NCI-H345 treated with DMSO at 0.1 percent for 48 hours (cell line): ENCODE measurements at regions not wholly inside any gene's neighbourhood (a gene's known extent, or its start where the extent isn't known, plus 50 kb on each side); places are given as distances from the start of the nearest gene placed in this dataset.
A peak's percentile ranks its signal among the peaks of the same experiment; 100 is the strongest.
"Not testable (repeated sequence)": the region's sequence is repeated elsewhere in the genome, so short reads cannot be mapped to it uniquely, and the experiment has no call there.

ENCODE experiments used
- DNase-seq: peaks from one replicate; lab custom pipeline; 2025; ENCODE audit not compliant: unreplicated experiment; lab: John Stamatoyannopoulos, UW

- DNase-seq, result no peak
Observed at GRCh38 chr1:168490306-168490705, 53.5 kb downstream of the XCL2 start.

- no peak for DNase-seq
Observed at GRCh38 chr1:168488138-168488537, 55.7 kb downstream of the XCL2 start.

GRCh38 chr1:168486820-168487219 lies 57.0 kb downstream of the XCL2 start:
- DNase-seq, result not testable (repeated sequence)

- no peak for DNase-seq
Observed at GRCh38 chr1:168485048-168485447, 58.7 kb downstream of the XCL2 start.

- no peak for DNase-seq
Observed at GRCh38 chr1:168484083-168484482, 59.7 kb downstream of the XCL2 start.

- DNase-seq, result no peak
Observed at GRCh38 chr1:168483539-168483938, 60.3 kb downstream of the XCL2 start.

- no peak for DNase-seq
Observed at GRCh38 chr1:168482106-168482505, 61.7 kb downstream of the XCL2 start.

GRCh38 chr1:168481586-168481985 lies 62.2 kb downstream of the XCL2 start:
- no peak for DNase-seq

GRCh38 chr1:168480997-168481396 lies 62.8 kb downstream of the XCL2 start:
- DNase-seq, result no peak

GRCh38 chr1:168477792-168478191 lies 66.0 kb downstream of the XCL2 start:
- no peak for DNase-seq

GRCh38 chr1:168476588-168477385 lies 67.0 kb downstream of the XCL2 start:
- DNase-seq, result peak; percentile 12

GRCh38 chr1:168474322-168474721 lies 69.5 kb downstream of the XCL2 start:
- DNase-seq, result no peak

GRCh38 chr1:168473126-168473525 lies 70.7 kb downstream of the XCL2 start:
- no peak for DNase-seq

- no peak for DNase-seq
Observed at GRCh38 chr1:168472223-168472622, 71.6 kb downstream of the XCL2 start.

GRCh38 chr1:168470901-168471431 lies 72.8 kb downstream of the XCL2 start:
- no peak for DNase-seq

- no peak for DNase-seq
Observed at GRCh38 chr1:168469690-168470089, 74.1 kb downstream of the XCL2 start.

GRCh38 chr1:168468822-168469221 lies 75.0 kb downstream of the XCL2 start:
- no peak for DNase-seq

GRCh38 chr1:168468042-168468809 lies 75.6 kb downstream of the XCL2 start:
- no peak for DNase-seq

- no peak for DNase-seq
Observed at GRCh38 chr1:168467452-168467851, 76.3 kb downstream of the XCL2 start.

- no peak for DNase-seq
Observed at GRCh38 chr1:168466714-168467131, 77.1 kb downstream of the XCL2 start.

- peak; percentile 95 for DNase-seq
Observed at GRCh38 chr1:168466092-168466713, 77.6 kb downstream of the XCL2 start.

GRCh38 chr1:168461108-168461507 lies 82.7 kb downstream of the XCL2 start:
- not testable (repeated sequence) for DNase-seq
